ENCODE measurements at regions not wholly inside any gene's neighbourhood (a gene's known extent, or its start where the extent isn't known, plus 50 kb on each side); places are given as distances from the start of the nearest gene placed in this dataset.

DNA sequence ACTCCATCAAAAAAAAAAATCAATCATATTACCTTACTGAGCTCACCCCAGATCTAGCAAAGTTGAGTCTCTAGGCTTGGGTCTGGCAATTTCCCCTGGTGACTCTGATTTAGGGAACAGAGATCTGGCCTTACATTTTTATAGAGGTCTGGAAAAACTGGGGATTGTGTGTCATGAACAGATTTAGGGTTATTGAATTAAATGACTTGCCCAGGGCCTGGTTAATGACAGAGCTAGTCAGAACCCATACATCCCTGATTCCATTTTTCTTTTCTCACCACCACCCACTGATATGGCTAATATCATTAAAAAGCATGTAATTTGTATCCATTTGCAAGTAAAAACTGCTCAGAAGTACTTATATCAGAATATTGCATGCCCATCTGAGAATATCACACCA lies 163.4 kb upstream of the OGFRL1 start:
- DNase-seq: no peak

DNA sequence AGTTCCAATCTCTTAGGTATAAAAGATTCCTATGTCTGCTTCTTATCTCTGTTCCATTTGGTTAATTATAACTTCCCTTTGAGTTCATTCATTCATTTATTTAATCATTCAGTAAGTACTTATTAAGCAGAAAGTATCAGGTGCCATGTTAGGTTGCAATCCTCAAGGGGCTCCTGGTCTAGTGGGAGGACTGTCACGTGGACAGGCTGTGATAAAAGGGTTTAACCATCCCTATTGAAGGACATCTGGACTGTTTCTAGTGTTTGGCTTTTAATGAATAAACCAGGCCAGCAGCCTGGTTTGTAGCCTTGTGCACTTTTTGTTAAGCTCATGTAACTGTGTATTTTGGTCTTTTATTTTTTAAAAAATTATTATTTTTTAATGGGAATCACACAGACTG lies 162.1 kb upstream of the OGFRL1 start:
- no peak for DNase-seq

DNA sequence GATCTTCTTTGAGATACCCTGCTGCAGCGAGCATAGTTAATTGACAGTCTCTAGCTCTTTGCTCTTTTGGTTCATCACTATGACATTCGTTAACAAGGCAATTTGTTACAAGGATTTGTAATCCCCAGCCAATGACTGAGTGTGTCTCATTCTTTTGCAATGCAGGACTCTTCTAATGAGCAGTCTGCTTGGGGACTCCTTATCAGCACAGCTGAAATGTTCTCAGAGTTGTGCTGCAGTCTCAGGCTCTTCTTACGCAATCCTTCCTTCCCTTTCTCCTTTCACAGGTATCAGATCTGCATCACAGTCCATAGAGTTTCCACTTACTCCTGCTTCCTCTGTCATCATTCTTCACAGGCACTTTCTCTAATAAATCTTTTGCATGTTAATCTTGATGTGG lies 161.2 kb upstream of the OGFRL1 start:
- DNase-seq: no peak

DNA sequence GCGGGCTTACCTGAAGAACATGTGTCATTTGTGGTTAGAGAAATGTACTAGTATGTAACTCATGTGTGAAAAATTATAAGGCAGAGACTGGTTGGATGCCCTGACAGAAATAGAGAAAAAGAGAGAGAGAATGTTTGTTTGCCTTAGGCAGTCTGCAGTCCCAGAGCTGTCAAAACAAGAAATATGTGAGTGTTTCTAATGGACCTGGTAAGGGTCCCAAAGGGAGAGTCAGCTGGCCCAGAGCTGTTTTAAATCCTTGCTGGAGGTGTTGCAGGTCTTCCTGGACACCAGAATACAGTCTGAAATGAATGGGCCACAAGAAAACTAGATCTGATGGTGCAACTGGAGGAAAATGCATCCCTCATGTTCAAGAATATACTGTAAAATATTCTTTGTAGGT lies 158.3 kb upstream of the OGFRL1 start:
- DNase-seq: no peak

DNA sequence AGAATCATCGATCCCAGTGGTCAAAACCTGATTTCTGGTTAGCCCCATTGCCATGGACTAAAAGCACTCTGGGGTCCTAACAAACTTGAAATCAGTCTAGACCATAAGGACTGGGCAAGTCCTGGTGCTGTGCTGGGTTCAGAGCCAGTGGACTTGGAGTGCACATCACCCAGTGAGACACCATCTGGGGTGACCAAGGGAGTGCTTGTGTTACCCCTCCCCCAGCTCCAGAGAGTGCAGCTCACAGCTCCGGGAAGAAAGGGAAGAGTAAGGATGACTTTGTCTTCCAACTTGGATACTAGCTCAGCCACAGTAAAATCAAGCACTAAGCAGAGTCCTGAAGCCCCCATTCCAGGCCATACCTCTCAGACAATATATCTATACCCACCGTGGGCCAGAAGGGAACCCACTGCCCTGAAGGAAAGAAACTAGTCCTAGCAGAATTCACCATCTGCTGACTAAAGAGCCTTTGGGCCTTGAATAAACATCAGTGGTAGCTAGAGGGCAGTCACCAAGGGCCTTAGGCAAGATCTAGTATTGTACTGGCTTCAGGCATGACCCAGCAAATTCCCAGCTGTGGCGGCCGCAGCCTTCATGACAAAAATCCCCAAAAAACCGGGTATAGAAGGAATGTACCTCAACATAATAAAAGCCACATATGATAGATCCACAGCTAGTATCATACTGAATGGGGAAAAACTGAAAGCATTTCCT lies 153.5 kb upstream of the OGFRL1 start:
- no peak for DNase-seq

DNA sequence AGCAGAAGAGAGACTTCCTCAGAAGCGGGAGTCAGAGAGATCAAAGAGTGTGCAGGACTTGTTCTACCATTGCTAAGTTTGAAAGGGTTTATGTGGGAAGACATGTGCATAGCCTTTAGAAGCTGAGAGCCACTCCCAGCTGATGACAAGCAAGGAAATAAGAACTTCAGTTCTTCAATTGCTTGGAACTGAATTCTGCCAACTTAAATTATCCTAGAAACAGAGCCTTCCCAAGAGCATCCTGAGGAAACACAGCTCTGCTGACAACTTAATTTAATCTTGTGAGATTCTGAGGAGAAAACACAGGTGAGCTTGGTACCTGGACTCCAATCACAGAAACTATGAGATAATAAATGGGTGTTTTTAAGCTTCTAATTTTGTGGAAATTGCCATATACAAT lies 150.6 kb upstream of the OGFRL1 start:
- DNase-seq: no peak

DNA sequence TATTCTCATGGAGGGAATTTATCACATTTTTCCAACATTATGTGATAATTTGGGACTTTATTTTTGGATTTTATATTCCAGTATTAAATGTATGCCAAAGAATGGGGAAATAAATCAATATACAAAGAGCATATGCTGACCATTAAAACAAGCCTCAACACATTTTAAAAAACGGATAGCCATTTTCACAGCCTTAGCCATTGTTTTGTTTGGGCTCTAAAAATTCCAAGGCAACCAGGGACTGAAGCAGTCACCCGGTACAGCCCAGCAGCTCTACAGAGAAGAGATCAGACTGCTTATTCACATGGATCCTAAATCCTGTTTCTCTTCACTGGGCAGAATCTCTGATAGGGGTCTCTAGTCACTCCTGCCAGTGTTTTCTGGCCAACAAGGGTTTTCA lies 150.2 kb upstream of the OGFRL1 start:
- DNase-seq: no peak

DNA sequence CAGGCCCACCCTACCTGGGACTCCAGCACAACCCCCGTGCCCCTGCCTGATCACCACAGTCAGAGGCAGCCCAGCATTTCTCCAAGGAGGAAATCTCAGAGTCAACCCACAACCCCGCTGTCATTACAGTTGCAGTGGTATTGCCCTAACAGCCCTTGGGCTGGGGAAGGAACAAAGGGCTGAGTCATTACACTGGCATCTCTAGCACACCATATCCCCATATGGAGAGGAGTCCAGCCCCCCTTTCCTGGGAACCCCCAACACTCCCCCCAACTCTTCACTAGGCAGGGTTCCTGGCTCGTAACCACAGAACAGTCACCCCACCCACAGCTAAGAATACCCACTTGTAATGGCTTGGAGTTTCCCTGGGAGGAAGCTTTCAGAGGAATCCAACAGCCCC lies 149.4 kb upstream of the OGFRL1 start:
- no peak for DNase-seq

DNA sequence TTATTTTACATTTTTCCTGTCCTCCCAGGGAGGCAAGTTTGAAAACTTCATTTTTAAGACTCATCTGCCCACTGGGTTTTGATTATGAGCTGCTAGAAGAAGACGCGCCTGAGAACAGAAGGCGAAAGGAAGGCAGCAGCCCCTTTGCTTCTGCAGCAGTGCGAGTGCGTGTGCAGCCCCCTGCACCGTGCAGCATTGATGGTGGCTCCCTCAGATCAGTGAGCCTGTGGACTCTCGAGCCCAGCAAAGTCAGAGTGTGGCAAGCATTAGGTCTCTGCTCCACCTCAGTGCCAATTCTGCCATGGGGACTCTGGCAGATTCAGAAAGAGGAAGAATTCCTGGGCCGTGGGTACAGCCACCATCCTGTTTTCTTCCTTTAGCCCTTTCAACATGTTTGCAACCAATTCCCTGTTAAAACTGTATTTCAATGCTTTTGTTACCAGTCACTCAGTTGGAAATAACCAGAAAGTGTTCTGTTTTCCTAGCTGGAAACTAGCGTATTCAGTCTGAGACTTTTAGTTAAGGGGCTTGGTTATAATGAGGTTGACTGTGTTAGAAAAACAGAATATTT lies 134.8 kb upstream of the OGFRL1 start:
- no peak for DNase-seq

DNA sequence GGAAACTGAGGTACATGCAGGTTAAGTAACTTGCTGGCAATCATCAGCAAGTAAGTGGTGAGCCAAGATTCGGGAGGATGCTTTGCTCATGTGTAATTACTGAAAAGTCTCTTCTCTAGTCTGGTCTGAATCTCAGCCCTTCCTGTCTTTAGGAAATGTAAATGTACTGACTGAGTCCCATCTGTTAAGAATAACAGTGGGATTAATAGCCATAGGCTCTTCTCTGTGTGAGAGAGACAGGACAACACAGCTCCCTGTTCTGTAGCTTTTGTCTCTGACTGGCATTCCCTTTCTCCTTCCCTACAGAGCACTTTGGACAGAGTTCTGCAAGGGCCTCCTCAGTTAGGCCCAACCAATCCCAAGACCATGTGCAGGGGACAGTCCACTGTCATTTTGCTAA lies 131.3 kb upstream of the OGFRL1 start:
- no peak for DNase-seq

DNA sequence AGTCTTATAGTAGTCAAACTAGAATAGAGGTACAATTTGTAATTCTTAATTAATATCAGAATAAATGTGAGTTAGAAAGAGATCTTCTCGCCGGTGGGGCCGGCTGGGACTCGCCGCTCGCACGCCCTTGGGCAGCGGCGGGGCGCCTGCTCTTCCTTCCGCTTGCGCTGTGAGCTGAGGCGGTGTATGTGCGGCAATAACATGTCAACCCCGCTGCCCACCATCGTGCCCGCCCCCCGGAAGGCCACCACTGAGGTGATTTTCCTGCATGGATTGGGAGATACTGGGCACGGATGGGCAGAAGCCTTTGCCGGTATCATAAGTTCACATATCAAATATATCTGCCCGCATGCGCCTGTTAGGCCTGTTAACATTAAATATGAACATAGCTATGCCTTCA lies 123.7 kb upstream of the OGFRL1 start:
- DNase-seq: no peak

DNA sequence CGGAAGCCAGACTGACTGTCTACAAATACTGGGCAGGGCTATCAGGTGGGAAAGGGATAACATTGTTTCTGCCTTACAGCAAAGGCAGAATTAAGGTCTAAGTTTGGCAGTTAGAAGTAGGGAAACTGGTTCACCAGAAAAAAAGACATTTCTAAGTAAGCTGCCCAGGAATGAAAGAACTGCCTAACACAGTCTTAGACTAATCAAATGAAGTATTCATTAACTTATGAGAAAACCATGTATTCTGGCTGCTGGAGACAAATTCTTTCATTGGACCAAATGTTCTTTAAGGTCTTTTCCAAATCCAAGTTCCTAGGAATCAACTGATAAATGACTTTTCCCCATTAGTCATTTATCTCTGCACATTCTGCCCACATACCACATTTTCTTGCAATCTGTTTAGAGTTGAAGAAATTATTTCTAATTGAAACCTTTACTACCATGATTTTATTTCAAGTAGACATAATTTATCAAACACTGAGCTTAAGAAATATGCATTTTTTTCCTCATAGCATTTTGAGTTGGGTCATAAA lies 120.3 kb upstream of the OGFRL1 start:
- DNase-seq: no peak

DNA sequence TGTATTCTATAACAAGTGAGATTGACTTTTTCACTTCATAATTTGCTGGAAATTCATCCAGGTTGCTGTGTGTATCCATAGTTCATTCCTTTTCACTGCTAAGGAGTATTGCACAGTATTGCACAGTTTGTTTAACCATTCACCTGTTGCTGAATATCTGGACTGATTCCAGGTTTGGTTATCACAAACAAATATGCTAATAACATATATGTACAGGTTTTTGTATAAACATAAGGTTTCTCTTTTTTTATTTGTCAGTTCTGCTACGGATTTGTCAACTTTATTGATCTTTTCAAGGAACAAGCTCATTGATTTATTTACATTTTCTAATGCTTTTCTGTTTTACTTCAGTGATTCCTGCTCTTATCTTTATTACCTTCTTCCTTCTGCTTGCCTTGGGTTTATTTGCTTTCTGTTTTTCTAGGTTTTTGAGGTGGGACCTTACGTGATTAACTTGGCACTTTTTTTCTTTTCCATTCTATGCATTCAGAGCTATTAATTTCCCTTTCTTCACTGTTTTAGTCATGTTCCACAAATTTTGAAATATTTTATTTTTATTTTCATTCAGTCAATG lies 117.0 kb upstream of the OGFRL1 start:
- DNase-seq: no peak

DNA sequence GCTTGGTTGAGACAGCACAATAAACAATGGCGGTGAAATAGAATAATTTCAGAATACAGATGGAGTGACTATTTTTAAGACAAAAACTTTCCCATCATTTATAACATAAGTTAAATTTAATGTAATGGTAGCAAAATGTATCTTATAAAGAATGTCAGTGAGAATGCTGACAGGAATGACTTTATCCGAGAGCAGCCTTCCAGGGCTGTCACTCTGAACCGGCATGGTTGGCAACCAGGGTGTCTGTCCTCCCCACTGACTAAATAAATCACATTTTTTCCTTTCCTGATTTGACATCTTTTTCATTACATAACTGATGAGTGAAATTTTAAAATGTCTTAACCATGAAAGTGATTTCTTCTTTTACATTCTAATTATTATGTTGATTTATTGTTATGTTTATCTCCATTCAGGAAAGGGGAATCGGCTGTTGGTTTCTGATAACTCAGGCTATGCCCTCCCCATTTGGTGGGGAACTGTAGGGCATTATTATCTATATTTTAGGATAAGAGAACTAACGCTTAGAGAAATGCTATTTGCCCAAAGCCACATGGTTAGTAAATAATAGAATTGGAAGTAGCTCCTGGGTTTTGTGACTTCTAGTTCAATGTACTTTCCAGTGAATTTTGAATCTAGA lies 109.2 kb upstream of the OGFRL1 start:
- no peak for DNase-seq

DNA sequence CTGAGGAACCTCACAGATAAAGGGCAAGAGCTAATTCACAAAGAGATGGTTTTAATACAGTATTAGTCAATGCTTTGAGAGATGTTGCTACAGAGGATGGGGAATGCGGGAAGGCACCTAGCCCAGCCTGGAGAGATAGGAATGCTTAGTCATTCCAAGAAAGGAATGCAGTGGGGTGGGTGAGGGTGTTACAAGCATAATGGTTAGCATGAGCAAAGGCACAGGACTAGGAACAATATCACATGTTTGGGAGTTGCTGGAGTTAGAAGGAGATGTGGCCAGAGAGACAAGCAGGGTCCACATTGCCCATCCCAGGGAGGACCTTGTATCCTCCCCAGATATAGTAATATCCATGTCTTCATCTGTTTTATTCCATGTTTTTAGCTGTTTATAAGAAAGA lies 107.0 kb upstream of the OGFRL1 start:
- no peak for DNase-seq

DNA sequence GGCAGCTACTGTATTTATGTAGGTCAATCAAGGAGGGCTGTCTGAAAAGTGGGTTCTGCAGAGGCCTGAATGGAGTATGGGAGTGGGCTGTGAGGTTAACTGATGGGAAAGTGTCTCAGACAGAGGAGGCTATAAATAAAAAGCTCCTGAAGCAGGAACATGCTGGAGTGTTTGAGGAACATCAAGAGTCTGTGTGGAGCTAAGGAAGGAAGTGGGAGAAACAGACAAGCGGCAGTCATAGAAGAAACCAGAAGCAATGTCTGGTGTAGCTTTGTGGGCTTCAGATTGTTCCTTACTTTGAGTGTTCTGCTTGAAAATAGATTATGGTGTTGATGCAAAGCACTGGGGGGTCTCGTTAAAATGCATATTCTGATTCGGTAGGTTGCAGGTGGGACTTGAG lies 101.5 kb upstream of the OGFRL1 start:
- DNase-seq: no peak

DNA sequence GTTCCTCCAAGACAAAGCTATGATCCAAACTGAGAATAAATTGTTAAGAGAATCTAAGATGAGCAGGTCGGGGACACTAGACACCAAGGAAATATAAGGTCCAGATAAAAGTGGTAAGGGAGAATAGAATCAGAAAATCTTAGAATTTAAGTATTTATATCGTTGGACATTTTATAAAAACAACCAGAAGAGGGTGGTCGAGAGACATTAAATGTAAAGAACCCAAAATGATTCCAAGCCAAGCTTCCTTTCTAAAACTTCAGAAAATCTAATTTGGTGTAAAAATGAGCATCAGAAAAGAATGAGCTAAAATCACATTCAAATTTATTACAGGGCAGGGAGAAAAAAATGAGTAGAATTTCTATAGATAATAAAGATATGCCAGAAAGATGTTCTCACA lies 97.8 kb upstream of the OGFRL1 start:
- DNase-seq: no peak

DNA sequence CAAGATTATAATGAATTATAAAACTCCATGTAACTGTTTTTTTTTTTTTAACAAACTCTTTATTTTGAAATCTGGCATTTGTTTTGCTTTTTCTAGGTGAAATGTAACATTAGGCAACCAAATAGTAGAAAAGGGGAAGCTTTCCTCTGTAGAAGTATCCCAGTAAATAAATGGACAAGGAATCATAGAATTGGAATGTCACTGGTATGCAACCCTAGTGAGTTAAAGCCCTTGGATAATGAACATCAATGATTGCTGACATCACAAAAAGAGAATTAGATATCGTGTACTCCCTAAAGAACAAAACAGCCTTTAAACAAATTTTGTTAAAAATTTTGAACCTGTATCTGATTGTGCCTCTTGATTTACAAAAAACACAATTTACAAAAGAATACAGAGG lies 93.9 kb upstream of the OGFRL1 start:
- DNase-seq: no peak

DNA sequence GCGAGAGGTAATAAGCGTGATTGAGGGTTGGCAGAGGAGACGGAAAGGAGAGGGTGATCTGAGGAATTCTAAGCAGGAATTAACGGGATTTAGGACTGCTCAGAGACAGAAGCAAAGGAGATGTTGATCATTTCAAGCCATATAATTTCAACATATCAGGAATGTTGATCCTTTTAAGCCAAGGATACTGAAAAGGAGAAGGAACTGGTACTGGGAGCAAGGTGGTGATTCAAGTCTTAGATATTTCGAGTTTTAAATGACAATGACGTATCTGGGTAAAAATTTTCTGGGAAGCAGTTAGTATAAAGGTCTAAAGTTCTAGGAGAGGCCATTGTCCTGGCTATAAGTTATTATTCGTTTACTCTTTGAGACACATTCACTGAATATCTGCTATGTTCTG lies 91.3 kb upstream of the OGFRL1 start:
- no peak for DNase-seq

DNA sequence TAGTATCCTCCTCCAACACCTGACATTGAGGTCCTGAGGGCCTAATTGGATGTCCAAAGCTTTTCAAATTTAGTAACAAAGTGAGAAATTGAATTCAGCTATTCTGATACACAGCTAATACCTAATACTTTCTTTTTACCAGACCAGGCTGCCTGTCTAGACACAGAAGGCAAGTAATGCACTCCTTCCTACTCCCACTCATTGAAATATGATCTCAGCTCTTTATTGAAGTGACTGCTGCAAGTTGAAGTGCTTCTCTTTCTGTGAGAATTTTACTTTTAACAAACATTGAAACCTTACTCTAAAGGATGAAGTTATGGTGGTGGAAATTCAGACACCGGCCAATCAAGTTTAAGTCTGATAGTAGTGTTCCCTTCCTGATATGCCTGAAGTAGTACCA lies 90.8 kb upstream of the OGFRL1 start:
- no peak for DNase-seq

DNA sequence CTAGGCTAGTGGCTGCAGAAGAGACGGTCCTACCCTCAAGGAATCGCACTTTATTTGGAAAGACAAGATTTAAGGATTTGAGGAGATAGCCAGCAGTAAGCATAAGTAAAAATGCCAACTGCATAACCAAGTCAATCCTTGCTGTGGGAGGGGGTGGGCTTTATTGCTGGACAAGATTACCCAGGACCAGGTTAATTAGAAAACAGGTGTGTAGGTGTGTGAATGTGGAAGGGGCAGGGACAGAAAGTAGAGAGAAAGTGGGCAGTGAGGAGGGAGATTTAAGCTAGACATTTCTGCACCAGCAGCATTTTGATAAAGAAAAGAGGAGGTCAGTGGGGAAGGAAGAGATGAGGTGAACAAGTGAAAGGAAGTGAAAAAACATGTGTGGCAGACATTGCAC lies 89.7 kb upstream of the OGFRL1 start:
- no peak for DNase-seq

DNA sequence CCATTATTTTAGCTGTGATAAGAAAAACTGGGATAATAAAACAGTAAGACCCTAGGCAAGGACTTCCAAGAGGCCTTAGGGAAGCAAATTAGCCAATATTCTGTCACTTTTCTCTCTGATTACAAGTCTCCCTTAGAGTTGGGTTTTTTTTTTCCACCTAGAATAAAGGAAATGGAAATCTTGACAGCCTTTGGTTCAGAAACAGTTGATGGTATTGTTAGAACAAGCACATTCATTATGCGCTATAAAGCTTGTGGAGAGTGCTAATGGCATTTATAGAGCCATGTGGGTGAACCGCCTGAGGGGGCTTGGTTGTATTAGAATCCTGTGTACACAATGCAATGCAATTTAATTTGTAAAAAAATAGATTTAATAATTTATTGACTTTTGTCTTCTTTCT lies 88.9 kb upstream of the OGFRL1 start:
- no peak for DNase-seq

DNA sequence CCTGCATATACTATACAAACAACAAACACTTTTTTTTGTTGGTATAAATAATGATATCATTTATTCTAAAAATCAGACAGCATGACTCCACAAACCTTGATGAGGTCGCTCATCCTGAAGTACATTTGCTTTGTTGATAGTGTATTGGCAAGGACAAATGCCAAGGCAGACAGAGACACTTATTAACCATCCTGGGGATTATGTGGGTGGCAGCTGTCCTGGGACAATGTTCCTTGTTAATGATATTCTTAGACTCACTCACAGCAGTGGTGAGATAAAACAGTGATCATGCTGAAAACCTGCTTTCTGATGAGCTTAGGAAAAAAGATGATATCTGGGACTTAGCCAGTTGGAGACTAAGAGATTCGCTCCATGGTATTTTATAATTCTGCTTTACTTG lies 85.4 kb upstream of the OGFRL1 start:
- DNase-seq: no peak

DNA sequence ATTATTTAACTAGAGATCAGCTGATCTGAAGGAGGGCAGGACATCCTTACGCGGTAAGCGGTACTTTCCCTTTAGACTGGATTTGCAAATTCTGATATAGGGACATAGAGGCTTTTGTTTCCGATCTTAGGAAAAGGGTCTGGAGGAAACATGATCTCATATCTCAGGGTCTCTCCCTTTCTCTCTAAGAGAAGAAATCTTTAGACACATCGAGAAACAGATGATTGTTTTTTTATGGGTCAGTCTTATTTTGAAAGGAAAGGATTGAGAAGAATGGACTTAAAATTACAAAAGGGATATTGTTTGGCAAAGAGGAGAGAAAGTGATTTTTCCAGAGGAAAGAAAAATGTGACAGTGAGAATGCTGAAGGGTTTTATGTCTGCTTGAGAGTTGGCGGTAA lies 83.9 kb upstream of the OGFRL1 start:
- DNase-seq: no peak

All from left hindlimb (tissue), 1 donor.